ENCODE measurements at regions not wholly inside any gene's neighbourhood (a gene's known extent, or its start where the extent isn't known, plus 50 kb on each side); places are given as distances from the start of the nearest gene placed in this dataset.

- no peak overlapping the region for H3K27ac ChIP-seq
- no peaks in the 10 kb centered on the region for H3K36me3 ChIP-seq (replicated peaks in 1 of 2)
- intact Hi-C loops (cut with DNase I): no loop called here
- TF ChIP-seq POLR2A (IDR thresholded peaks at IDR 0.05) (no peak), CTCF (IDR thresholded peaks at IDR 0.05) (no peak)
- no peaks in the 10 kb centered on the region for H3K27me3 ChIP-seq
- H3K9me3 ChIP-seq (replicated peaks in 1 of 3): no peaks in the 10 kb centered on the region
- WGBS, 4 donors: 40 to 76% (median 55%) methylated on average over 1 of the region's 1 CpG
- H3K4me3 ChIP-seq: no peak overlapping the region
- no peak for DNase-seq
- no peaks in the 10 kb centered on the region for H3K4me1 ChIP-seq (replicated peaks in 1 of 2)
Observed at GRCh38 chr12:33323823-33324222, 115.8 kb downstream of the SYT10 start.

GRCh38 chr12:33322519-33322918 lies 117.1 kb downstream of the SYT10 start:
- TF ChIP-seq POLR2A (IDR thresholded peaks at IDR 0.05): no peak
- TF ChIP-seq CTCF (IDR thresholded peaks at IDR 0.05): no peak
- Histone ChIP-seq H3K27me3 (no peaks in the 10 kb centered on the region), H3K4me1 (replicated peaks in 1 of 2) (no peaks in the 10 kb centered on the region), H3K27ac (no peak overlapping the region), H3K4me3 (no peak overlapping the region), H3K36me3 (replicated peaks in 1 of 2) (no peaks in the 10 kb centered on the region), H3K9me3 (replicated peaks in 1 of 3) (no peaks in the 10 kb centered on the region)
- intact Hi-C loops (cut with DNase I): no loop called here
- DNase-seq: no peak
- 61 to 80% (median 67%) methylated on average over 5 of the region's 5 CpGs for WGBS, 4 donors

GRCh38 chr12:33317746-33318145 lies 121.9 kb downstream of the SYT10 start:
- 75 to 82% (median 78%) methylated on average over 1 of the region's 1 CpG for WGBS, 4 donors
- H3K9me3 ChIP-seq (replicated peaks in 1 of 3): no peaks in the 10 kb centered on the region
- DNase-seq: no peak
- H3K4me3 ChIP-seq: no peak overlapping the region
- intact Hi-C loops (cut with DNase I): no loop called here
- no peaks in the 10 kb centered on the region for H3K4me1 ChIP-seq (replicated peaks in 1 of 2)
- H3K27me3 ChIP-seq: no peaks in the 10 kb centered on the region
- H3K36me3 ChIP-seq (replicated peaks in 1 of 2): no peaks in the 10 kb centered on the region
- no peak for TF ChIP-seq POLR2A (IDR thresholded peaks at IDR 0.05)
- H3K27ac ChIP-seq: no peak overlapping the region

- H3K27ac ChIP-seq: no peak overlapping the region
- no peak overlapping the region for H3K4me3 ChIP-seq
- no peaks in the 10 kb centered on the region for H3K27me3 ChIP-seq
- no peaks in the 10 kb centered on the region for H3K36me3 ChIP-seq (replicated peaks in 1 of 2)
- no peaks in the 10 kb centered on the region for H3K4me1 ChIP-seq (replicated peaks in 1 of 2)
- TF ChIP-seq POLR2A (IDR thresholded peaks at IDR 0.05) (no peak), CTCF (IDR thresholded peaks at IDR 0.05) (no peak)
- DNase-seq: no peak
- intact Hi-C loops (cut with DNase I): no loop called here
- no peaks in the 10 kb centered on the region for H3K9me3 ChIP-seq (replicated peaks in 1 of 3)
- 38 to 60% (median 50%) methylated on average over 1 of the region's 1 CpG for WGBS, 4 donors
Observed at GRCh38 chr12:33314223-33314622, 125.4 kb downstream of the SYT10 start.

GRCh38 chr12:33313476-33313875 lies 126.1 kb downstream of the SYT10 start:
- no peak for DNase-seq
- intact Hi-C loops (cut with DNase I): no loop called here
- Histone ChIP-seq H3K4me3 (no peak overlapping the region), H3K36me3 (replicated peaks in 1 of 2) (no peaks in the 10 kb centered on the region), H3K27ac (no peak overlapping the region), H3K4me1 (replicated peaks in 1 of 2) (no peaks in the 10 kb centered on the region), H3K9me3 (replicated peaks in 1 of 3) (no peaks in the 10 kb centered on the region), H3K27me3 (no peaks in the 10 kb centered on the region)
- TF ChIP-seq CTCF (IDR thresholded peaks at IDR 0.05) (no peak), POLR2A (IDR thresholded peaks at IDR 0.05) (no peak)

Measured in adrenal gland (tissue), 9 donors.